Fibroblast of lung (primary cell): ENCODE measurements at regions not wholly inside any gene's neighbourhood (a gene's known extent, or its start where the extent isn't known, plus 50 kb on each side); places are given as distances from the start of the nearest gene placed in this dataset.

Experiments used
- DNase-seq, 2 donors: peaks; one replicate each; pipeline versions ENCODE4 v3.0.0 to v3.0.0-alpha.2; 2010; ENCODE audit warnings: low read depth in 2 of 2
- H2AFZ ChIP-seq: 2 replicates; pipeline ENCODE4 v1.5.1; 2012; ENCODE audit warnings: low read length, control low read depth, inconsistent platforms
- H3K27ac ChIP-seq: 2 replicates; pipeline ENCODE4 v1.5.1; 2011; ENCODE audit warnings: low read length, control low read depth; ENCODE audit not compliant: insufficient read depth
- H3K27me3 ChIP-seq: 2 replicates; pipeline ENCODE4 v1.5.1; 2011; ENCODE audit warnings: mild to moderate bottlenecking, low read length; ENCODE audit not compliant: control insufficient read depth, insufficient read depth
- H3K36me3 ChIP-seq: 2 replicates; pipeline ENCODE4 v1.5.1; 2011; ENCODE audit warnings: low read length; ENCODE audit not compliant: control insufficient read depth, insufficient read depth
- H3K4me1 ChIP-seq: 2 replicates; pipeline ENCODE4 v1.5.1; 2011; ENCODE audit warnings: low read length; ENCODE audit not compliant: control insufficient read depth, insufficient read depth; ENCODE audit errors: extremely low read depth
- H3K4me2 ChIP-seq: 2 replicates; pipeline ENCODE4 v1.5.1; 2011; ENCODE audit warnings: low read length, control low read depth; ENCODE audit not compliant: insufficient read depth; ENCODE audit errors: extremely low read depth
- H3K4me3 ChIP-seq, 4 experiments: fragments of 200-600 bp in 1 of 4; sonication (generic) in 1 of 4; replicated peaks in 1 of 4; 2 replicates each; pipeline ENCODE4 v1.5.1; 2011 to 2016; ENCODE audit warnings: low read length in 4 of 4, low read depth in 3 of 4, mild to moderate bottlenecking in 3 of 4, control low read depth in 2 of 4, inconsistent platforms in 1 of 4, mixed read lengths in 1 of 4; ENCODE audit not compliant: insufficient read depth in 1 of 4; ENCODE audit errors: control extremely low read depth in 1 of 4
- H3K79me2 ChIP-seq: 2 replicates; pipeline ENCODE4 v1.5.1; 2012; ENCODE audit warnings: mild to moderate bottlenecking, low read length, inconsistent platforms; ENCODE audit not compliant: control insufficient read depth, insufficient read depth
- H3K9ac ChIP-seq: 2 replicates; pipeline ENCODE4 v1.5.1; 2011; ENCODE audit warnings: mild to moderate bottlenecking, low read length, control low read depth; ENCODE audit not compliant: insufficient read depth
- H3K9me3 ChIP-seq: 2 replicates; pipeline ENCODE4 v1.5.1; 2012; ENCODE audit warnings: low read depth, low read length; ENCODE audit not compliant: control insufficient read depth, insufficient read depth
- H4K20me1 ChIP-seq: 2 replicates; pipeline ENCODE4 v1.5.1; 2011; ENCODE audit warnings: low read length; ENCODE audit not compliant: control insufficient read depth, insufficient read depth; ENCODE audit errors: extremely low read depth
- EZH2 ChIP-seq: IDR thresholded peaks from 2 replicates; pipeline ENCODE4 v1.5.1; 2012; ENCODE audit warnings: low read length, control low read depth, mild to moderate bottlenecking; ENCODE audit errors: missing control alignments
- TF ChIP-seq, protein P1 (sequence below), 2 donors: IDR thresholded peaks in 1 of 2; conservative IDR thresholded peaks in 1 of 2; 1 replicate in 1 of 2; 2 replicates in 1 of 2; pipeline ENCODE4 v1.5.1; 2011 to 2012; ENCODE audit warnings: low read length in 2 of 2, control low read depth in 1 of 2, inconsistent platforms in 1 of 2, low read depth in 1 of 2, mild to moderate bottlenecking in 1 of 2

GRCh38 chr21:27825035-27825434 is 858.1 kb upstream of the ADAMTS5 start:
- no peak overlapping the region for H2AFZ ChIP-seq
- no peaks in the 10 kb centered on the region for H4K20me1 ChIP-seq
- H3K27me3 ChIP-seq, result no peaks in the 10 kb centered on the region
- no peaks in the 10 kb centered on the region for H3K79me2 ChIP-seq
- H3K9ac ChIP-seq, result no peak overlapping the region
- no peaks in the 10 kb centered on the region for H3K4me1 ChIP-seq
- no peaks in the 10 kb centered on the region for H3K9me3 ChIP-seq
- H3K4me2 ChIP-seq, result no peak overlapping the region
- no peak for DNase-seq
- no peak for TF ChIP-seq EZH2
- TF ChIP-seq, protein P1, sequence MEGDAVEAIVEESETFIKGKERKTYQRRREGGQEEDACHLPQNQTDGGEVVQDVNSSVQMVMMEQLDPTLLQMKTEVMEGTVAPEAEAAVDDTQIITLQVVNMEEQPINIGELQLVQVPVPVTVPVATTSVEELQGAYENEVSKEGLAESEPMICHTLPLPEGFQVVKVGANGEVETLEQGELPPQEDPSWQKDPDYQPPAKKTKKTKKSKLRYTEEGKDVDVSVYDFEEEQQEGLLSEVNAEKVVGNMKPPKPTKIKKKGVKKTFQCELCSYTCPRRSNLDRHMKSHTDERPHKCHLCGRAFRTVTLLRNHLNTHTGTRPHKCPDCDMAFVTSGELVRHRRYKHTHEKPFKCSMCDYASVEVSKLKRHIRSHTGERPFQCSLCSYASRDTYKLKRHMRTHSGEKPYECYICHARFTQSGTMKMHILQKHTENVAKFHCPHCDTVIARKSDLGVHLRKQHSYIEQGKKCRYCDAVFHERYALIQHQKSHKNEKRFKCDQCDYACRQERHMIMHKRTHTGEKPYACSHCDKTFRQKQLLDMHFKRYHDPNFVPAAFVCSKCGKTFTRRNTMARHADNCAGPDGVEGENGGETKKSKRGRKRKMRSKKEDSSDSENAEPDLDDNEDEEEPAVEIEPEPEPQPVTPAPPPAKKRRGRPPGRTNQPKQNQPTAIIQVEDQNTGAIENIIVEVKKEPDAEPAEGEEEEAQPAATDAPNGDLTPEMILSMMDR (conservative IDR thresholded peaks at IDR 0.05 in 1 of 2, IDR thresholded peaks at IDR 0.05 in 1 of 2; ENCODE audit: low read depth in 1 of 2, low read length in 2 of 2), result no peak
- no peak overlapping the region for H3K4me3 ChIP-seq
- no peaks in the 10 kb centered on the region for H3K36me3 ChIP-seq
- no peak overlapping the region for H3K27ac ChIP-seq

DNA sequence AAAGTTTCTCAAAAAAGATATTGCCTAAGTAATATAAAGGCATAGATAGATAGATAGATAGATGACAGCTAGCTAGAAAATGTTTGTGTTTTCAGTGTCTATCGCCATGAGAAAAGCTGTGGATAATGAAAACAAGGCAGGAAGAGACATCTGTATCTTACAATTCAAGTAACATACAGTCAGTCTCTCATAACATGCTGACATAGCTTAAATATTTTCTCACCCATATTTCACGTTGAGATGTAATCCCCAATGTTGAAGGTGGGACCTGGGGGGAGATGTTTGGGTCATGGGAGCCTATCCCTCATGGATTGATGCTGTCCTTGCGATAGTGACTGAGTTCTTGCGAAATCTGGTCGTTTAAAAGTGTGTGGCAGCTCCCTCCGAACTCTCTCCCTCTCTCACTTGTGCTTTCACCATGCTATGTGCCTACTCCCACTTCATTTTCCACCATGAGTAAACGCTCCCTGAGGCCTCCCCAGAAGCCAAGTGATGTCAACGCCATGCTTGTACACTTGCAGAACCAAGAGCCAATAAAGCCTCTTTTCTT is 856.8 kb upstream of the ADAMTS5 start:
- Histone ChIP-seq H3K4me2 (no peak overlapping the region), H3K79me2 (no peaks in the 10 kb centered on the region), H3K27me3 (no peaks in the 10 kb centered on the region), H3K27ac (no peak overlapping the region), H3K9ac (no peak overlapping the region), H2AFZ (no peak overlapping the region), H3K4me3 (no peak overlapping the region), H3K4me1 (no peaks in the 10 kb centered on the region), H3K9me3 (no peaks in the 10 kb centered on the region), H4K20me1 (no peaks in the 10 kb centered on the region), H3K36me3 (no peaks in the 10 kb centered on the region)
- TF ChIP-seq EZH2, result no peak
- TF ChIP-seq, protein P1 (conservative IDR thresholded peaks at IDR 0.05 in 1 of 2, IDR thresholded peaks at IDR 0.05 in 1 of 2; ENCODE audit: low read depth in 1 of 2, low read length in 2 of 2), result no peak
- DNase-seq, result no peak

GRCh38 chr21:27820342-27820741 is 853.5 kb upstream of the ADAMTS5 start:
- no peaks in the 10 kb centered on the region for H3K4me1 ChIP-seq
- DNase-seq, result no peak
- no peaks in the 10 kb centered on the region for H3K36me3 ChIP-seq
- no peaks in the 10 kb centered on the region for H3K79me2 ChIP-seq
- H3K9ac ChIP-seq, result no peak overlapping the region
- H3K9me3 ChIP-seq, result no peaks in the 10 kb centered on the region
- H4K20me1 ChIP-seq, result no peaks in the 10 kb centered on the region
- TF ChIP-seq, protein P1 (conservative IDR thresholded peaks at IDR 0.05 in 1 of 2, IDR thresholded peaks at IDR 0.05 in 1 of 2; ENCODE audit: low read depth in 1 of 2, low read length in 2 of 2), result no peak
- TF ChIP-seq EZH2, result no peak
- H3K4me2 ChIP-seq, result no peak overlapping the region
- H2AFZ ChIP-seq, result no peak overlapping the region
- no peaks in the 10 kb centered on the region for H3K27me3 ChIP-seq
- no peak overlapping the region for H3K4me3 ChIP-seq
- no peak overlapping the region for H3K27ac ChIP-seq
